Naive thymus-derived CD4-positive, alpha-beta T cell (primary cell): ENCODE measurements at regions not wholly inside any gene's neighbourhood (a gene's known extent, or its start where the extent isn't known, plus 50 kb on each side); places are given as distances from the start of the nearest gene placed in this dataset.
"Not testable (repeated sequence)": the region's sequence is repeated elsewhere in the genome, so short reads cannot be mapped to it uniquely, and the experiment has no call there.

Source experiments
- ATAC-seq: fragments of 150-1000 bp; cut with Tn5 transposase; 2 replicates; pipeline ENCODE4 v1.10.0; 2021; ENCODE audit warnings: mild to moderate bottlenecking, moderate library complexity
- CTCF ChIA-PET: fragments of 350-600 bp; sonication (Branson Sonifier 250); formaldehyde crosslinking; loops from one replicate; lab custom pipeline; 2021; ENCODE audit warnings: antibody characterized with exemption; lab: Charles Lee
- POLR2A ChIA-PET: fragments of 350-600 bp; sonication (Branson Sonifier 250); formaldehyde crosslinking; loops from one replicate; lab custom pipeline; 2021; ENCODE audit warnings: antibody characterized with exemption, inconsistent platforms; lab: Charles Lee
- DNase-seq, 9 donors: peaks; one replicate each; pipeline versions ENCODE4 v3.0.0 to v3.0.0-alpha.2; 2020 to 2022; ENCODE audit warnings: mixed read lengths in 1 of 9
- H3K27ac ChIP-seq: one replicate; pipeline ENCODE4 v1.7.0; 2013; ENCODE audit warnings: mild to moderate bottlenecking, low read depth, low read length, moderate library complexity
- H3K27me3 ChIP-seq, 2 donors: one replicate each; pipeline ENCODE4 v1.7.0; 2013; ENCODE audit warnings: low read length in 2 of 2, mild to moderate bottlenecking in 2 of 2, moderate library complexity in 2 of 2; ENCODE audit not compliant: control insufficient read depth in 2 of 2, insufficient read depth in 2 of 2
- H3K36me3 ChIP-seq, 3 experiments: 1 replicate in 2 of 3; 2 replicates in 1 of 3; pipeline ENCODE4 v1.7.0; 2013; ENCODE audit warnings: low read length in 3 of 3, mild to moderate bottlenecking in 3 of 3, moderate library complexity in 1 of 3; ENCODE audit not compliant: insufficient read depth in 3 of 3, control insufficient read depth in 2 of 3
- H3K4me1 ChIP-seq, 2 donors: one replicate each; pipeline ENCODE4 v1.7.0; 2013; ENCODE audit warnings: low read length in 2 of 2, mild to moderate bottlenecking in 2 of 2, moderate library complexity in 1 of 2; ENCODE audit not compliant: control insufficient read depth in 2 of 2, insufficient read depth in 2 of 2
- H3K4me3 ChIP-seq: 2 replicates; pipeline ENCODE4 v1.7.0; 2013; ENCODE audit warnings: mild to moderate bottlenecking, low read length
- H3K9me3 ChIP-seq, 3 experiments: 1 replicate in 2 of 3; 2 replicates in 1 of 3; pipeline ENCODE4 v1.7.0; 2013; ENCODE audit warnings: low read length in 3 of 3; ENCODE audit not compliant: control insufficient read depth in 2 of 3
- H3K27ac Mint-ChIP-seq, 9 donors: one replicate each; pipeline ENCODE4 v1.8.0; 2020 to 2022; ENCODE audit warnings: mixed read lengths in 9 of 9, mild to moderate bottlenecking in 8 of 9, moderate library complexity in 5 of 9, inconsistent platforms in 2 of 9
- H3K27me3 Mint-ChIP-seq, 5 donors: one replicate each; pipeline ENCODE4 v1.8.0; 2021 to 2022; ENCODE audit warnings: mixed read lengths in 5 of 5, mild to moderate bottlenecking in 1 of 5
- H3K36me3 Mint-ChIP-seq, 5 donors: one replicate each; pipeline ENCODE4 v1.8.0; 2020 to 2022; ENCODE audit warnings: mixed read lengths in 5 of 5, mild to moderate bottlenecking in 3 of 5, inconsistent platforms in 1 of 5
- H3K4me1 Mint-ChIP-seq, 7 donors: one replicate each; pipeline ENCODE4 v1.8.0; 2020 to 2022; ENCODE audit warnings: mixed read lengths in 7 of 7, mild to moderate bottlenecking in 3 of 7, inconsistent platforms in 1 of 7
- H3K4me3 Mint-ChIP-seq, 10 donors: one replicate each; pipeline ENCODE4 v1.8.0; 2020 to 2022; ENCODE audit warnings: mild to moderate bottlenecking in 10 of 10, mixed read lengths in 10 of 10, moderate library complexity in 6 of 10, inconsistent platforms in 2 of 10
- H3K9me3 Mint-ChIP-seq, 11 donors: one replicate each; pipeline ENCODE4 v1.8.0; 2020 to 2022; ENCODE audit warnings: mixed read lengths in 11 of 11, mild to moderate bottlenecking in 4 of 11, inconsistent platforms in 1 of 11, moderate library complexity in 1 of 11
- intact Hi-C, 2 donors: fragments of 100-400 bp; cut with micrococcal nuclease; formaldehyde crosslinking; loops; one replicate each; pipeline ENCODE4 v1.15.1; 2023

- Mint-ChIP-seq H3K27me3 (peaks cover 8 to 17% (median 10%) of the 10 kb centered on the region in 5 donors), H3K9me3 (peaks cover 0 to 30% (median 3%) of the 10 kb centered on the region in 11 donors), H3K36me3 (no peaks in the 10 kb centered on the region), H3K4me1 (no peaks in the 10 kb centered on the region), H3K4me3 (no peak overlapping the region), H3K27ac (no peak overlapping the region)
- POLR2A ChIA-PET: no interaction called here
- Histone ChIP-seq H3K27ac (no peak overlapping the region), H3K4me3 (no peak overlapping the region), H3K9me3 (no peaks in the 10 kb centered on the region), H3K4me1 (no peaks in the 10 kb centered on the region), H3K27me3 (peaks cover 0 to 3% of the 10 kb centered on the region in 2 donors), H3K36me3 (no peaks in the 10 kb centered on the region)
- no peak for DNase-seq
- CTCF ChIA-PET: interaction anchor here (0.6 kb wide), 1 partner anchor 859 kb away, joined by 3 read pairs; no protein-coding TSS in a partner anchor
- intact Hi-C loops: no loop called here
- no peak for ATAC-seq
Measured at GRCh38 chr5:111615054-111615453, 102.7 kb upstream of the STARD4 start.

- peaks cover 0 to 32% (median 4%) of the 10 kb centered on the region in 11 donors for H3K9me3 Mint-ChIP-seq
- CTCF ChIA-PET: interaction anchor here (0.6 kb wide), 1 partner anchor 973 kb away, joined by 3 read pairs; no protein-coding TSS in a partner anchor
- DNase-seq, H3K27me3 ChIP-seq, H3K36me3 Mint-ChIP-seq, H3K36me3 ChIP-seq, POLR2A ChIA-PET, H3K4me1 ChIP-seq, H3K4me1 Mint-ChIP-seq, H3K27ac Mint-ChIP-seq, H3K27ac ChIP-seq, H3K4me3 ChIP-seq, intact Hi-C loops, H3K9me3 ChIP-seq, H3K4me3 Mint-ChIP-seq, ATAC-seq: not testable (repeated sequence)
- H3K27me3 Mint-ChIP-seq: peaks cover 0 to 20% (median 9%) of the 10 kb centered on the region in 5 donors
Measured at GRCh38 chr5:111612013-111612630, 99.8 kb upstream of the STARD4 start.

- Histone ChIP-seq H3K27ac (no peak overlapping the region), H3K9me3 (no peaks in the 10 kb centered on the region), H3K27me3 (no peaks in the 10 kb centered on the region), H3K4me3 (no peak overlapping the region), H3K36me3 (no peaks in the 10 kb centered on the region), H3K4me1 (no peaks in the 10 kb centered on the region)
- ChIA-PET CTCF (no interaction called here), POLR2A (no interaction called here)
- no peak overlapping the region for H3K4me3 Mint-ChIP-seq
- H3K27ac Mint-ChIP-seq: no peak overlapping the region
- no peak for DNase-seq
- no peak for ATAC-seq
- H3K9me3 Mint-ChIP-seq: peaks cover 0 to 12% (median 2%) of the 10 kb centered on the region in 11 donors
- no peaks in the 10 kb centered on the region for H3K36me3 Mint-ChIP-seq
- intact Hi-C loops: no loop called here
- H3K27me3 Mint-ChIP-seq: peaks cover 0 to 19% (median 0%) of the 10 kb centered on the region in 5 donors
- no peaks in the 10 kb centered on the region for H3K4me1 Mint-ChIP-seq
Measured at GRCh38 chr5:111606194-111606593, 93.9 kb upstream of the STARD4 start.

GRCh38 chr5:111603446-111603827 is 91.1 kb upstream of the STARD4 start:
- ChIA-PET CTCF (no interaction called here), POLR2A (no interaction called here)
- intact Hi-C loops: no loop called here
- no peaks in the 10 kb centered on the region for H3K9me3 ChIP-seq
- Mint-ChIP-seq H3K4me3 (no peak overlapping the region), H3K27ac (no peak overlapping the region), H3K9me3 (peaks cover 0 to 2% (median 0%) of the 10 kb centered on the region in 11 donors), H3K36me3 (no peaks in the 10 kb centered on the region), H3K4me1 (no peaks in the 10 kb centered on the region), H3K27me3 (peaks cover 0 to 17% (median under 1%) of the 10 kb centered on the region in 5 donors)
- no peaks in the 10 kb centered on the region for H3K4me1 ChIP-seq
- no peaks in the 10 kb centered on the region for H3K27me3 ChIP-seq
- no peak overlapping the region for H3K27ac ChIP-seq
- no peaks in the 10 kb centered on the region for H3K36me3 ChIP-seq
- no peak overlapping the region for H3K4me3 ChIP-seq
- DNase-seq: no peak
- no peak for ATAC-seq

GRCh38 chr5:111602817-111603445 is 90.6 kb upstream of the STARD4 start:
- no peak for DNase-seq
- Histone ChIP-seq H3K4me1 (no peaks in the 10 kb centered on the region), H3K27ac (no peak overlapping the region), H3K9me3 (no peaks in the 10 kb centered on the region), H3K4me3 (no peak overlapping the region), H3K27me3 (no peaks in the 10 kb centered on the region), H3K36me3 (no peaks in the 10 kb centered on the region)
- Mint-ChIP-seq H3K36me3 (no peaks in the 10 kb centered on the region), H3K27ac (no peak overlapping the region), H3K4me1 (no peaks in the 10 kb centered on the region), H3K9me3 (peaks cover 0 to 2% (median 0%) of the 10 kb centered on the region in 11 donors), H3K27me3 (peaks cover 0 to 12% (median 4%) of the 10 kb centered on the region in 5 donors), H3K4me3 (no peak overlapping the region)
- intact Hi-C loops: no loop called here
- ChIA-PET POLR2A (no interaction called here), CTCF (no interaction called here)
- ATAC-seq: no peak

- Mint-ChIP-seq H3K4me3 (no peak overlapping the region), H3K27me3 (peaks cover 0 to 11% (median 4%) of the 10 kb centered on the region in 5 donors), H3K27ac (no peak overlapping the region), H3K4me1 (no peaks in the 10 kb centered on the region), H3K9me3 (peaks cover 0 to 9% (median 5%) of the 10 kb centered on the region in 11 donors), H3K36me3 (peaks cover 0 to 3% (median 0%) of the 10 kb centered on the region in 5 donors)
- no peaks in the 10 kb centered on the region for H3K4me1 ChIP-seq
- POLR2A ChIA-PET: no interaction called here
- H3K27me3 ChIP-seq: no peaks in the 10 kb centered on the region
- DNase-seq (no peak), ATAC-seq (no peak)
- H3K4me3 ChIP-seq: no peak overlapping the region
- CTCF ChIA-PET: no interaction called here
- intact Hi-C loops: no loop called here
- H3K36me3 ChIP-seq: no peaks in the 10 kb centered on the region
- H3K9me3 ChIP-seq: peaks cover 0 to 9% (median 0%) of the 10 kb centered on the region in 3 experiments
- no peak overlapping the region for H3K27ac ChIP-seq
Measured at GRCh38 chr5:111598996-111599395, 86.7 kb upstream of the STARD4 start.
